A204.1 (cell line): ENCODE measurements at regions not wholly inside any gene's neighbourhood (a gene's known extent, or its start where the extent isn't known, plus 50 kb on each side); places are given as distances from the start of the nearest gene placed in this dataset.
A peak's percentile ranks its signal among the peaks of the same experiment; 100 is the strongest.

Source experiments
- FAIRE-seq: peaks from 2 replicates; lab custom pipeline; 2012; peaks lifted over from hg19 to GRCh38; lab: Jason Lieb, UNC

DNA sequence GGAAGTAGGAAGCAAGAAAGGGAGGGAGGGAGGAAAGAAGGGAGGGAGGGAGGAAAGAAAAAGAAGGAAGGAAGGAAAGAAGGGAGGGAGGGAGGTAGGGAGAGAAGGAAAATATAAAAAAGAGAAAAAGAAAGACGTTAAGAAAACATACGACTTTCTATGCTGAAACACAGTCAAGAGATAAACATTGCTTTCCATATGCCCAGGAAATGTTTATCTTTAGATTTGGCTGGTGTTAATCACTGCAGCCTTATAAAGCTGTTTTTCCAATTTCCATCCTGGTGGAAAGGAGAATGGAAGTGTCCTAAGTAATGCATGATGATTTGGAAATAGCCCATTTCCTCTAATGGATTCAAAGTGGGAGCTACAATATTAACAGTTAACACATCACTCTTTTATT is 524.3 kb downstream of the MTRR start:
- FAIRE-seq, result no peak

- FAIRE-seq, result no peak
These were observed 526.0 kb downstream of the MTRR start for GRCh38 chr5:8394965-8395364.

GRCh38 chr5:8396246-8396645 is 527.3 kb downstream of the MTRR start:
- no peak for FAIRE-seq

DNA sequence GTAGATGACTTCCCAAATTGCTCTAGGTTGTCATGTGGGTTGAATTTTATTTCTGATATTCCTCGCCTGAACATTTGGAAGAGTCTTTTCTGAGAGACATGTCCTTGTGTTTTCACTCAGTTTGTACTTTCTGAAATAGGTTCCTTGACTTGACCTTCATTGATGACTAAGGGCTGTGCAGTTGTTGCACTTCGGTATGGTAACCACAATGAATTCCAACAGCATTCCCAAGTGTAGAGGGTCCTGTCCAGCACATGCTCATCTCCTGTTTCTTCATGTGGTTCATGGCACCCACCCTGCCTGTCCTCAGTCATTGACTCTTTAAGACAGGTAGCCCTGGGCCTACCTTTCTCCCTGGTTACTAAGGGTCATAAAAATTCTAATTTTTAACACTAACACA is 527.8 kb downstream of the MTRR start:
- FAIRE-seq, result no peak

- FAIRE-seq, result no peak
These were observed 530.5 kb downstream of the MTRR start for GRCh38 chr5:8399471-8399870.

GRCh38 chr5:8408258-8408657 is 539.3 kb downstream of the MTRR start:
- no peak for FAIRE-seq

DNA sequence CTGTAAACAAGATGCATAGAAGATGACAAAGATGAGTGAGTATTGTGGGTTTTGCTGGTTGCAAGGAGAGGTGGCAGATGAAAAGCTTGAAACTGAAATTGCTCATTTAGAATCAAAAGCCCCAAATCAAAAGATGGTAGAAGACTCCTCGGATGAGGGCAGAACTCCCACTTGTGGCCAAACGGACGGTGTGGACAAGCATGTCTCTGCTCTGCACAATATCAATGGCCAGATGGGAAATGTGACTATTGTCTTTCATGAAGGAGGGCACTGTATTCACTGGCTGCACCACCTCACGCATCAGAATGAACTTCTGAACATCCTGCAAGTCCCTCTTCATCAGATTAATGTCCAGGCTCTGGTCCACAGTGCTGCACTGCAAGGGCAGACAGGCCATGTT is 541.7 kb downstream of the MTRR start:
- no peak for FAIRE-seq

- FAIRE-seq, result no peak
These were observed 545.0 kb downstream of the MTRR start for GRCh38 chr5:8413975-8414374.

DNA sequence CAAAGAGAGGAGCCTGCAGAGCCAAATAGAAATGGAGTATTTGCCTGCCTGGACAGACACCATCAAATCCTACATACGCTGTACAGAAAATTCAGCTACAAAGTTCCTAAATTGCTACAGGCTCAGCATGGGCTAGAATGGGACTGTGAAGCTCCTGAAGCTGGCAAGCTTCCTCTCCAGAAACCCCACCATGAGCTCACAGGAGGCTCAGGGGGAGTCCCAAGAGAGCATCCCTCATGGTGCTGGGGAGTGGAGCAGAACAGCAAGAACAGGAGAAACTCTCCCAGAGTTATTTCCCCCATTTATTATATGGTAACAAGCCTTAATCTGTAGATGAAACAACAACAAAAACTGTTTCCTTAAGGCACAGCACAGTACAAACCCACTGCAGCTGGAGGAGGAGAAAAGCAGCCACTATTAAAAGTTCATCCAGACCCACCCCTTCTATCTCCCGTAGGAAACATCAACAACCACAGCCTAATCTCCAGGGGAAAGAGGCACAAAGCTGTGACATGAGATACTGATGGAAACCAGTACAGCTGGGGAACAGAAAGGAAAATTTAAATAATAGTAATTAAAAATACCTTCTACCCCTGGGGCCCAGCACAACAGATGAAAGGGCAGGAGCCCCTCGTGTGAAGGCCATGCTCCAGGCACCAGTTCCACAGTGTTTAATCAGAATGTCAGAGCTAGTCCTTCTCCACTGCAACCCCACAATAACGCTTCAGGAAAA is 548.5 kb downstream of the MTRR start:
- no peak for FAIRE-seq

DNA sequence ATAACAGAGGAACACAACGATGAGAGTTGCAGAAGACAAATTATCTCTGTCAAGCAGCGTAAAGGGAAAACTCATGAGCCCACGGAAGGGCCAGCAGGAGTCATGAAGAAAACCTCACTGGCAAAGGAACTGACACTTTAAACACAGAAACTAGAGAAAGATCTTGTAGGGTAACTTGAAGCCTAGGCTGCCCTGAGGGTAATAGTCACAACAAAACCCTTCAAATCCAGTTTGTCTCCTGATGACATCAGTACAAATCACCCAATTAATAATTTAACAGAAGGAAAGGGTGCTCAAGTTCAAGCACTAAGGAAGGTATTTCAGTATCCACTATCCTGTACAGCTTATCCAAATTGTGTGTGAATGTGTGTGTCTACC is 549.1 kb downstream of the MTRR start:
- FAIRE-seq, result no peak

- FAIRE-seq, result no peak
These were observed 561.1 kb downstream of the MTRR start for GRCh38 chr5:8429778-8430758.

DNA sequence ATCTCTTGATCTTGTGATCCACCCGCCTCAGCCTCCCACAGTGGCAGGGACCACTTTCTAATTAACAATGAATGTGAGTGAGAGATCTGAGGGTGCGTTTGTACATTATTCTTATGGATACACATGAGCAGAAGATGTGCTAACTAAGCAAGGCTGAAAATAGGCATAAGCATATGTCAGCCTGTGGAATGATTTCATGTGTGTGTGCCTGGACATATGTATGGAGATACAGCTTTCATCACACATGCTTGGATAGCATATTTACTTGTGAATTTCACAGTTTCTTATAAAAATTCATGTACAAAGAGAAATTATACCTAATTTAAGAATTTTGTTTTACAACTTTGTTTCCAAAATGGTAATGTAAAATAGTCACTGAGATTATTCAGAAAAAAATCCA is 565.6 kb downstream of the MTRR start:
- FAIRE-seq, result no peak

DNA sequence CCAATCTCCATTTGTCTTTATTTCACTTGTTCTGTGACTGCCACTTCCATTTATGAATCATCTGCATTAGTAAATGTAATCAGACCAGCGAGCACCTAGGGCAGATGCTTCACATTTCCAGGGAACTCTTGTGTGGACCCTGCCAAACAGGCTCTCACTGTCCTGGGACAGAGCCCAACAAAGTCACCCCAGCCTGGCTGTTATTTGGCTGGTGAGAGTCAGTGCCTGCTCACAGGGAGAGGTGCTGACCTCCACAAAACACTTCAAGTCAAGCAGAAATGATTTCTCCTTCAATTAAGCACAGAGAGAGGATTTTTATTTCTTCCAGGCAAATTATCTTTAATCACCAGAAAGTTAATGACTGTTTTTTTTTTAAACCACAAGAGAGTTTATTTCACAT is 568.0 kb downstream of the MTRR start:
- no peak for FAIRE-seq

GRCh38 chr5:8445139-8445538 is 576.2 kb downstream of the MTRR start:
- FAIRE-seq, result no peak

GRCh38 chr5:8446179-8446578 is 577.2 kb downstream of the MTRR start:
- FAIRE-seq, result no peak

GRCh38 chr5:8456846-8457186 is 587.9 kb downstream of the MTRR start:
- no peak for FAIRE-seq

- FAIRE-seq, result peak; percentile 76
These were observed 588.5 kb downstream of the MTRR start for GRCh38 chr5:8457187-8458037.

DNA sequence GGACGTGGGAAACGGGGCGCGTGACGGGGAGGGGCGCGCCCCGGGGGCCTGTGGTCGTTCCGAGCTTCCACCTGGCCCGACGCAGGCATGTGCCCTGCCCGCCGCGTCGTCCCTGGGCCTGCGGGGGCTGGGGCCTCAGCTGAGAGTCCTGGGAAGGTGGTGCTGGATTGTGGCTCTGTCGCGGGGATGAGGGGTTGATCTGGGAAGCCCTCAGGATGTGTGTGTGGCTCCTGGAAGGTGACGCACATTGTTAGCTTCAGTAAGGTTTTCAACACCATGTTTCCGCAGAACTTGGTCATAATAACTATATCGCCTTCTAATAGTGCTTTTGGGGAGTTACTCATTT is 589.1 kb downstream of the MTRR start:
- no peak for FAIRE-seq

DNA sequence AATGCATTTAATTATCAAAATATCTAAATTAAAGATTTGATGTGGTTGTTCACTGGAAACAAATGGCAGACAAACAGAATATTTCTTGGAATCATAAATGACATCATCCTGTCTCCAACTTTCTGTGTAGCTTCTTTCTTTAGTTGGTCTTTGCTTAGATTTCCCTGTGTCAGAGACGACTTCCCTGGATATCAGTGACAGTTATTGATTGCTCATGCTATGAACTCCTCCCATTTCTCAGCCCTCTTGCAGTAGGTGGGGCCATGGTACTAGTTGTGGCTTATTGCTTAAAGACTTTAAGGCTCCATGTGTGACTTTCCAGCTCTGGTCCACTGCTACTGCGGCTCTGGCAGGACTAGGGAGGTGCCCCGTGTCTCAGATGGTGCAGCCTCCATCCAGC is 592.6 kb downstream of the MTRR start:
- no peak for FAIRE-seq

DNA sequence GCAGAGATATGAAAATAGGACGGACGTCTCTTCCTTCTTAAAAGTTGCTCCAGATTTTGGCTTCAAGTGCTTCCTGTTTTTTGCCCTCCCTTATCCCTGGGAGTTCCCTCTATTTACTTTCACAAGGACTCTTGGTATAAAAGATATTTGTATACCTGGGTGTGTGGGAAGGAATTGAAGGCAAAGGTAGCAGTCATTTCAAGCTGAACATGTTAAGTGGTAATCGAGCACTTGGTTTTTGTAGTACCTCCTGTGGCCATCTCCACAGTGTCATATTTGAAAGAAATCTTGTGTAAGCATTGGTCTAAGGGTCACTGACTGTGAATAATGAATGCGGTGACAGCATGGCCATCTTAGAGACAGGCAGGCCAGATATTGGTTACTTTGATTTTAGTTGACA is 593.6 kb downstream of the MTRR start:
- no peak for FAIRE-seq

- no peak for FAIRE-seq
These were observed 601.5 kb downstream of the MTRR start for GRCh38 chr5:8470489-8470888.

GRCh38 chr5:8471581-8471980 is 602.6 kb downstream of the MTRR start:
- no peak for FAIRE-seq

- no peak for FAIRE-seq
These were observed 604.1 kb downstream of the MTRR start for GRCh38 chr5:8473016-8473415.
